CD4-positive, alpha-beta T cell treated with Interleukin-4 for 4 hours (primary cell): ENCODE measurements at regions not wholly inside any gene's neighbourhood (a gene's known extent, or its start where the extent isn't known, plus 50 kb on each side); places are given as distances from the start of the nearest gene placed in this dataset.
A peak's percentile ranks its signal among the peaks of the same experiment; 100 is the strongest.

Experiments
- DNase-seq: peaks from one replicate; pipeline ENCODE4 v3.0.0-alpha.2; 2020

- no peak for DNase-seq
These were observed 131.1 kb upstream of the JUN start for GRCh38 chr1:58914925-58915324.

- no peak for DNase-seq
These were observed 133.6 kb upstream of the JUN start for GRCh38 chr1:58917436-58917835.

GRCh38 chr1:58919226-58919958 lies 135.5 kb upstream of the JUN start:
- no peak for DNase-seq

- no peak for DNase-seq
These were observed 136.1 kb upstream of the JUN start for GRCh38 chr1:58919959-58920321.

- no peak for DNase-seq
These were observed 137.5 kb upstream of the JUN start for GRCh38 chr1:58921342-58921741.

- no peak for DNase-seq
These were observed 137.9 kb upstream of the JUN start for GRCh38 chr1:58921751-58922150.

GRCh38 chr1:58922302-58923089 lies 138.6 kb upstream of the JUN start:
- DNase-seq = peak; percentile 55

- DNase-seq = no peak
These were observed 139.2 kb upstream of the JUN start for GRCh38 chr1:58923090-58923470.

GRCh38 chr1:58924016-58924565 lies 140.2 kb upstream of the JUN start:
- DNase-seq = no peak

- DNase-seq = no peak
These were observed 141.0 kb upstream of the JUN start for GRCh38 chr1:58924821-58925220.

- no peak for DNase-seq
These were observed 141.4 kb upstream of the JUN start for GRCh38 chr1:58925247-58925646.

GRCh38 chr1:58926152-58926551 lies 142.3 kb upstream of the JUN start:
- DNase-seq = no peak

GRCh38 chr1:58927041-58927721 lies 143.3 kb upstream of the JUN start:
- no peak for DNase-seq

- no peak for DNase-seq
These were observed 143.9 kb upstream of the JUN start for GRCh38 chr1:58927722-58928085.

GRCh38 chr1:58928514-58928913 lies 144.7 kb upstream of the JUN start:
- no peak for DNase-seq

- peak; percentile 77 for DNase-seq
These were observed 146.0 kb upstream of the JUN start for GRCh38 chr1:58929671-58930325.

- DNase-seq = no peak
These were observed 147.2 kb upstream of the JUN start for GRCh38 chr1:58931024-58931423.

GRCh38 chr1:58931756-58932155 lies 147.9 kb upstream of the JUN start:
- DNase-seq = no peak

- DNase-seq = peak; percentile 21
These were observed 149.2 kb upstream of the JUN start for GRCh38 chr1:58932859-58933598.

GRCh38 chr1:58933599-58933926 lies 149.7 kb upstream of the JUN start:
- DNase-seq = no peak

- DNase-seq = no peak
These were observed 150.9 kb upstream of the JUN start for GRCh38 chr1:58934706-58935105.

- no peak for DNase-seq
These were observed 153.1 kb upstream of the JUN start for GRCh38 chr1:58936973-58937372.

GRCh38 chr1:58939146-58939545 lies 155.3 kb upstream of the JUN start:
- DNase-seq = no peak
